ENCODE measurements at regions not wholly inside any gene's neighbourhood (a gene's known extent, or its start where the extent isn't known, plus 50 kb on each side); places are given as distances from the start of the nearest gene placed in this dataset.

- H3K4me1 Mint-ChIP-seq (ENCODE audit: low read depth, unreplicated experiment) = no peaks in the 10 kb centered on the region
- H3K9me3 Mint-ChIP-seq (ENCODE audit: unreplicated experiment) = no peaks in the 10 kb centered on the region
- H3K27ac Mint-ChIP-seq (ENCODE audit: unreplicated experiment) = no peak overlapping the region
- H3K9me3 ChIP-seq = no peaks in the 10 kb centered on the region
- intact Hi-C loops (cut with micrococcal nuclease; ENCODE audit: unreplicated experiment) = no loop called here
- no peaks in the 10 kb centered on the region for H3K36me3 Mint-ChIP-seq (ENCODE audit: insufficient read depth, unreplicated experiment)
- ChIA-PET CTCF (no interaction called here), POLR2A (no interaction called here)
- no peak for DNase-seq
- H3K36me3 ChIP-seq (ENCODE audit: control insufficient read depth, insufficient read depth, low read length) = no peaks in the 10 kb centered on the region
- no peak overlapping the region for H3K4me3 Mint-ChIP-seq (ENCODE audit: unreplicated experiment)
- no TSS peak for BruUV-seq (replicated peaks)
- H3K27me3 ChIP-seq (replicated peaks; ENCODE audit: control insufficient read depth, insufficient read depth, low read length) = no peaks in the 10 kb centered on the region
- H3K27me3 Mint-ChIP-seq (ENCODE audit: insufficient read depth, unreplicated experiment) = peaks cover 12% of the 10 kb centered on the region
- H3K4me3 ChIP-seq (ENCODE audit: low read depth, low read length) = no peak overlapping the region
- H3K4me1 ChIP-seq = no peaks in the 10 kb centered on the region
- TF ChIP-seq, protein P1, sequence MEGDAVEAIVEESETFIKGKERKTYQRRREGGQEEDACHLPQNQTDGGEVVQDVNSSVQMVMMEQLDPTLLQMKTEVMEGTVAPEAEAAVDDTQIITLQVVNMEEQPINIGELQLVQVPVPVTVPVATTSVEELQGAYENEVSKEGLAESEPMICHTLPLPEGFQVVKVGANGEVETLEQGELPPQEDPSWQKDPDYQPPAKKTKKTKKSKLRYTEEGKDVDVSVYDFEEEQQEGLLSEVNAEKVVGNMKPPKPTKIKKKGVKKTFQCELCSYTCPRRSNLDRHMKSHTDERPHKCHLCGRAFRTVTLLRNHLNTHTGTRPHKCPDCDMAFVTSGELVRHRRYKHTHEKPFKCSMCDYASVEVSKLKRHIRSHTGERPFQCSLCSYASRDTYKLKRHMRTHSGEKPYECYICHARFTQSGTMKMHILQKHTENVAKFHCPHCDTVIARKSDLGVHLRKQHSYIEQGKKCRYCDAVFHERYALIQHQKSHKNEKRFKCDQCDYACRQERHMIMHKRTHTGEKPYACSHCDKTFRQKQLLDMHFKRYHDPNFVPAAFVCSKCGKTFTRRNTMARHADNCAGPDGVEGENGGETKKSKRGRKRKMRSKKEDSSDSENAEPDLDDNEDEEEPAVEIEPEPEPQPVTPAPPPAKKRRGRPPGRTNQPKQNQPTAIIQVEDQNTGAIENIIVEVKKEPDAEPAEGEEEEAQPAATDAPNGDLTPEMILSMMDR (IDR thresholded peaks at IDR 0.05; ENCODE audit: insufficient read depth in 1 of 2, low read depth in 1 of 2, low read length in 1 of 2, severe bottlenecking in 1 of 2, unreplicated experiment in 1 of 2) = no peak
Observed at GRCh38 chr10:23870651-23871610, 338.0 kb upstream of the KIAA1217 start.

GRCh38 chr10:23872290-23872689, 336.6 kb upstream of the KIAA1217 start:
- Histone ChIP-seq H3K4me3 (ENCODE audit: low read depth, low read length) (no peak overlapping the region), H3K4me1 (no peaks in the 10 kb centered on the region), H3K9me3 (no peaks in the 10 kb centered on the region), H3K36me3 (ENCODE audit: control insufficient read depth, insufficient read depth, low read length) (no peaks in the 10 kb centered on the region), H3K27me3 (replicated peaks; ENCODE audit: control insufficient read depth, insufficient read depth, low read length) (no peaks in the 10 kb centered on the region)
- Mint-ChIP-seq H3K4me1 (ENCODE audit: low read depth, unreplicated experiment) (no peaks in the 10 kb centered on the region), H3K4me3 (ENCODE audit: unreplicated experiment) (no peak overlapping the region), H3K27ac (ENCODE audit: unreplicated experiment) (no peak overlapping the region), H3K36me3 (ENCODE audit: insufficient read depth, unreplicated experiment) (no peaks in the 10 kb centered on the region), H3K9me3 (ENCODE audit: unreplicated experiment) (no peaks in the 10 kb centered on the region), H3K27me3 (ENCODE audit: insufficient read depth, unreplicated experiment) (peaks cover 12% of the 10 kb centered on the region)
- TF ChIP-seq, protein P1 (IDR thresholded peaks at IDR 0.05; ENCODE audit: insufficient read depth in 1 of 2, low read depth in 1 of 2, low read length in 1 of 2, severe bottlenecking in 1 of 2, unreplicated experiment in 1 of 2) = no peak
- intact Hi-C loops (cut with micrococcal nuclease; ENCODE audit: unreplicated experiment) = no loop called here
- ChIA-PET CTCF (no interaction called here), POLR2A (no interaction called here)
- no peak for DNase-seq
- no TSS peak for BruUV-seq (replicated peaks)

DNA sequence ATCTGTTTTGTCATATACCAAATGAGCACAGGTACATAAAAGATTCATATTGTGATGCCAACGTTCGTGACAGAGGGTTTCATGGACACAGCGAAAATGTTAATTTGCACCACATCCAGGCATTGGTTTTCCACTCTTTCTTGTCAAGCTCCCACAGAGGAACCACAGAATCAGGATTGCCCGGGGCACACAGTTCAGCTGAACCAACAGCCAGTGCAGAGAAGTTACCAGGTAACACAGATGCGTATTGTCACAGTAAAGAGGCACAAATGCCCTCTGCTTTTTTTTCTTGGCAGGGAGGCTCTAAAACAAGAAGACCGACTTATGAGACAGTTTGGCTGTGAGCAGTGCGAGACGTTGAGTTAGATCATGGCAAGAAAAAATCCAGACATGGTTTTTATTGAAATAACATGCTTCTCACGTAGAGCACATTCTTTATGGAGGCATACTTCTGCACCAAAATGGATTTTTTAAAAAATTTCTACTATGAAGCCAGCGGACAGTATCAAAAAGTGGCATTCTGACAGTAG, 331.1 kb upstream of the KIAA1217 start:
- no TSS peak for BruUV-seq (replicated peaks)
- Histone ChIP-seq H3K4me3 (ENCODE audit: low read depth, low read length) (no peak overlapping the region), H3K36me3 (ENCODE audit: control insufficient read depth, insufficient read depth, low read length) (no peaks in the 10 kb centered on the region), H3K27me3 (replicated peaks; ENCODE audit: control insufficient read depth, insufficient read depth, low read length) (no peaks in the 10 kb centered on the region), H3K4me1 (no peaks in the 10 kb centered on the region), H3K9me3 (no peaks in the 10 kb centered on the region)
- Mint-ChIP-seq H3K4me3 (ENCODE audit: unreplicated experiment) (no peak overlapping the region), H3K27ac (ENCODE audit: unreplicated experiment) (no peak overlapping the region), H3K4me1 (ENCODE audit: low read depth, unreplicated experiment) (no peaks in the 10 kb centered on the region), H3K9me3 (ENCODE audit: unreplicated experiment) (no peaks in the 10 kb centered on the region), H3K27me3 (ENCODE audit: insufficient read depth, unreplicated experiment) (peaks cover 7% of the 10 kb centered on the region), H3K36me3 (ENCODE audit: insufficient read depth, unreplicated experiment) (no peaks in the 10 kb centered on the region)
- intact Hi-C loops (cut with micrococcal nuclease; ENCODE audit: unreplicated experiment) = no loop called here
- TF ChIP-seq, protein P1 (IDR thresholded peaks at IDR 0.05; ENCODE audit: insufficient read depth in 1 of 2, low read depth in 1 of 2, low read length in 1 of 2, severe bottlenecking in 1 of 2, unreplicated experiment in 1 of 2) = no peak
- ChIA-PET POLR2A (no interaction called here), CTCF (no interaction called here)
- no peak for DNase-seq

All from Caco-2 (cell line).